DND-41 (cell line): ENCODE measurements at regions not wholly inside any gene's neighbourhood (a gene's known extent, or its start where the extent isn't known, plus 50 kb on each side); places are given as distances from the start of the nearest gene placed in this dataset.

Experiments
- CTCF ChIP-seq: IDR thresholded peaks from 2 replicates; pipeline ENCODE4 v1.5.1; 2012; ENCODE audit warnings: borderline replicate concordance, low read length, moderate library complexity, mild to moderate bottlenecking; ENCODE audit not compliant: poor library complexity, severe bottlenecking; ENCODE audit errors: extremely low read depth
- EZH2 ChIP-seq: IDR thresholded peaks from 3 replicates; pipeline ENCODE4 v1.6.1; 2012; ENCODE audit warnings: borderline replicate concordance, low read depth, mild to moderate bottlenecking, moderate library complexity, low read length, inconsistent platforms; ENCODE audit not compliant: severe bottlenecking

GRCh38 chr12:73390261-73390660 lies 1118.1 kb downstream of the TRHDE start:
- no peak for TF ChIP-seq EZH2
- no peak for TF ChIP-seq CTCF
